ENCODE measurements at regions not wholly inside any gene's neighbourhood (a gene's known extent, or its start where the extent isn't known, plus 50 kb on each side); places are given as distances from the start of the nearest gene placed in this dataset.

GRCh38 chr3:72323773-72324172, 524.5 kb downstream of the SHQ1 start:
- H3K79me2 ChIP-seq (ENCODE audit: insufficient read depth, low read length): no peaks in the 10 kb centered on the region
- H3K9ac ChIP-seq (ENCODE audit: insufficient read depth, low read length, poor library complexity, severe bottlenecking): no peak overlapping the region
- 75% methylated on average over 5 of the region's 6 CpGs for WGBS (ENCODE audit: insufficient coverage)
- no peak for TF ChIP-seq CTCF (IDR thresholded peaks at IDR 0.05)
- H3K4me3 ChIP-seq (replicated peaks in 1 of 3; ENCODE audit: low read depth in 2 of 3, low read length in 3 of 3): no peak overlapping the region
- H3K4me1 Mint-ChIP-seq: no peaks in the 10 kb centered on the region
- H3K4me3 Mint-ChIP-seq: no peak overlapping the region
- peaks cover 0 to 3% (median 0%) of the 10 kb centered on the region in 7 donors for H3K9me3 Mint-ChIP-seq
- intact Hi-C loops (cut with micrococcal nuclease): no loop called here
- no peak overlapping the region for H3K4me2 ChIP-seq (replicated peaks; ENCODE audit: extremely low read depth, low read length, poor library complexity, severe bottlenecking)
- H3K27ac ChIP-seq (ENCODE audit: low read depth in 1 of 2, low read length in 2 of 2): no peak overlapping the region
- DNase-seq: no peak
- no peaks in the 10 kb centered on the region for H3K4me1 ChIP-seq (ENCODE audit: control insufficient read depth in 1 of 2, insufficient read depth in 2 of 2, low read length in 2 of 2)
- H3K27me3 ChIP-seq (ENCODE audit: control insufficient read depth in 2 of 2, insufficient read depth in 2 of 2, low read length in 2 of 2): peaks cover 0 to 3% of the 10 kb centered on the region in 2 donors
- no peak overlapping the region for H3K27ac Mint-ChIP-seq
- peaks cover 6 to 11% (median 7%) of the 10 kb centered on the region in 3 donors for H3K27me3 Mint-ChIP-seq (ENCODE audit: low read depth in 3 of 3)
- H2AFZ ChIP-seq (ENCODE audit: insufficient read depth, low read depth, low read length, poor library complexity, severe bottlenecking): no peak overlapping the region
- no peaks in the 10 kb centered on the region for H4K20me1 ChIP-seq (ENCODE audit: insufficient read depth, low read length)
- H3K36me3 Mint-ChIP-seq: no peaks in the 10 kb centered on the region
- H3K9me3 ChIP-seq (replicated peaks in 1 of 2; ENCODE audit: control insufficient read depth in 1 of 2, insufficient read depth in 1 of 2, low read length in 2 of 2): no peaks in the 10 kb centered on the region
- H3K36me3 ChIP-seq (replicated peaks in 1 of 2; ENCODE audit: control insufficient read depth in 1 of 2, insufficient read depth in 2 of 2, low read length in 2 of 2): no peaks in the 10 kb centered on the region

GRCh38 chr3:72322264-72322976, 525.8 kb downstream of the SHQ1 start:
- H3K79me2 ChIP-seq (ENCODE audit: insufficient read depth, low read length): no peaks in the 10 kb centered on the region
- H3K36me3 ChIP-seq (replicated peaks in 1 of 2; ENCODE audit: control insufficient read depth in 1 of 2, insufficient read depth in 2 of 2, low read length in 2 of 2): no peaks in the 10 kb centered on the region
- Mint-ChIP-seq H3K36me3 (no peaks in the 10 kb centered on the region), H3K4me1 (no peaks in the 10 kb centered on the region), H3K27ac (peak overlapping the region in 1 of 7 donors; percentile 46), H3K27me3 (ENCODE audit: low read depth in 3 of 3) (peaks cover 2 to 4% (median 2%) of the 10 kb centered on the region in 3 donors), H3K9me3 (no peaks in the 10 kb centered on the region), H3K4me3 (no peak overlapping the region)
- no peak for TF ChIP-seq CTCF (IDR thresholded peaks at IDR 0.05)
- DNase-seq: no peak
- no peak overlapping the region for H3K27ac ChIP-seq (ENCODE audit: low read depth in 1 of 2, low read length in 2 of 2)
- 0% methylated on average over 1 of the region's 11 CpGs for WGBS (ENCODE audit: insufficient coverage)
- H3K27me3 ChIP-seq (ENCODE audit: control insufficient read depth in 2 of 2, insufficient read depth in 2 of 2, low read length in 2 of 2): no peaks in the 10 kb centered on the region
- H2AFZ ChIP-seq (ENCODE audit: insufficient read depth, low read depth, low read length, poor library complexity, severe bottlenecking): no peak overlapping the region
- H3K9me3 ChIP-seq (replicated peaks in 1 of 2; ENCODE audit: control insufficient read depth in 1 of 2, insufficient read depth in 1 of 2, low read length in 2 of 2): no peaks in the 10 kb centered on the region
- intact Hi-C loops (cut with micrococcal nuclease): no loop called here
- no peak overlapping the region for H3K4me3 ChIP-seq (replicated peaks in 1 of 3; ENCODE audit: low read depth in 2 of 3, low read length in 3 of 3)
- no peak overlapping the region for H3K9ac ChIP-seq (ENCODE audit: insufficient read depth, low read length, poor library complexity, severe bottlenecking)
- H3K4me2 ChIP-seq (replicated peaks; ENCODE audit: extremely low read depth, low read length, poor library complexity, severe bottlenecking): no peak overlapping the region
- no peaks in the 10 kb centered on the region for H4K20me1 ChIP-seq (ENCODE audit: insufficient read depth, low read length)
- no peaks in the 10 kb centered on the region for H3K4me1 ChIP-seq (ENCODE audit: control insufficient read depth in 1 of 2, insufficient read depth in 2 of 2, low read length in 2 of 2)
